NCI-H2171 (cell line): ENCODE measurements at regions not wholly inside any gene's neighbourhood (a gene's known extent, or its start where the extent isn't known, plus 50 kb on each side); places are given as distances from the start of the nearest gene placed in this dataset.

Experiments used
- DNase-seq: peaks from one replicate; lab custom pipeline; 2025; lab: John Stamatoyannopoulos, UW

DNA sequence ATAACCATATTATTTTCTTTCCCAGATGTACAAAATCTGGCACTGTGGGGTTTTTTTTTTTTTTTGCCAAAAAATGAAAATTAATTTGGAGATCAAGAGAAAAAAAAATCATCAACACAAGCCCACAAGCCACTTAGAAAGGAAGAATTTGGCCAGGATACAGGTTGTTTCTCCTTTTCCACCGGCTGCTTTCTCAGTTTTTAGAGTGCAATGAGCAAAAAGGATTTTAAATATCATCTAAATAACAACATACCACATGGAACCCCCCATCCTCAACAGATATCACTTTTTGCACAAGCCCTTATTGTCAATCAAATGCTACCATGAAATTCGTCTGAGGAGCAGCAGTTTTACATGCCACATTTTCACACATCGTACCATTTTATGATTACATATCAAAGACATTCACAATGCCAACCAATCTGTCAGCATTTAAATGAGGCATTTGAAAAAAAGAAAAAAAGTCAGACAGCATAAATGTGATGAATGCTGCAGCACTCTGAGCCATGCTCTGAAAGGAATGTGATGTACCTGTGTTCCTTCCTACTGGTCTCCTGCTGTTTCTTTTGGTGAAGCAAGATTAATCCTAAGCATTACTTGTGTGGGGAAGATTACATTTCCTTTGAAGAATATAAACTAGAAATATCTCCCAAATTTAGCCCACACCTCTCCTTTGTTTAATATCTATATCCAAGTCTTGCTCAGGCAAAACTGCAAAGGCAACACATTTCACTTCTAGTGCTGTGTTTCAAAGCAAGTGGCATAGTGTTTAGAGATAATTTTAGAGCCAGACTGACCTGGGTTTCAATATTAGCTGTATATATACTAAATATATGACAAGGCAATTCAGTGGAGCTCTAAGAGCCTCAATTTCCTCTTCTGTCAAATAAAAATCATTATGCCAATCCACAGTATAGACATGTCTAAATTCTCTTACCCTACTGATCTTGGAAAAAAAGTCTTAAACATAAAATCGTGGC, 391.3 kb downstream of the CMPK2 start:
- DNase-seq = no peak

DNA sequence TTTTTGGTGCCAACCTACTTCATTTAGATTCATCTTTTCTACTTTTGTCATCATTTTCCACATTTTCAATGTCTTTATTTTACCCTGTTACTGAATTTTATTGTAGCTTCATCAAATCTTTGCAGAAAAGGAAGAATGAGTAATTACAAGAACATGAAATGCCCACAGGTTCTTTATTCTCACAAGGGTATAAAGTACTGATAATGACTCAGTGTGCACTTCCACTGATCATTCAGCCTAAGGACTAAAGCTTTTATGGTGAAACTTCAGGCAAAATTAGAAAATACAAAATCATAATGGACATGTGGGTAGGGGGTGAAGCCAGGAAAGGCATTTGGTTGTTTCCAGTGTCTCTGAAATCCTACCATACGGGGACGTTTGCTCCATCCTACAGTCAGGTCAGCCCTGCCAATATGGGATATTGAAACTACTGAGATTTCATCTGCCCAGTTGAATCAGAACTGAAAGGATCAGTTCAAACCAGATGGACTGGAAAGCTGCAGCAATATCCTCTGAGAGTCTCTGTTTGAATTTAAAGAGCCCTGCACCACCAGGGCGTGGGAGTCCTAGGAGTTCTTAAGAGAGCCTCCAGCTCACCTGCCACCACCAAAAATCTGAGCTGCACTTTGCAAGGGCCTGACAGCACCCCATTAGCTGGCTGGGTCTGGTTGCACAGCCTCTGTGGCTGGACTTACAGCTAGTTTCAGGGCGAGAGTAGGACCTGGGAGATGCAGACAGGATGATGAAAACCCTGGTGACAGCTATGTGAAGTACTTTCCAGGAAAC, 390.4 kb downstream of the CMPK2 start:
- no peak for DNase-seq

DNA sequence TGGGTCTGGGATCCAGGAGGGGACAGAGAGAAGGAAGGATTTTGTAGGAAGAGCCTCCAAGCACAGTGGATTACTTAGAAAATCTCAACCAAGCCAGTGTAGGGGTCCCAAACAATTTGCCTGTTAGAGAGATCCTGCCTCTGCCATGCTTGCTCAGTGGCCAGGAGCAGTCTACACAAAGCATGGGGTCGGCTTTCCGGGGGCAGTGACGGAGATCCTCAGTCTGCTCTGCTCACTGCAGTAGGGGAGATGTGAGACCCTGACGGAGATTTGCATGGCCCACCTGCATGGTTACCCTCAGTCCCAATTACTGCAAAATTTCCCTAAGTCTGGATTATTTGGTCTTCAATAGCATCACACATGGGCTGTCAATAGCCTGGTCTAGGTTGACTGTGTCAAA, 385.2 kb downstream of the CMPK2 start:
- no peak for DNase-seq

DNA sequence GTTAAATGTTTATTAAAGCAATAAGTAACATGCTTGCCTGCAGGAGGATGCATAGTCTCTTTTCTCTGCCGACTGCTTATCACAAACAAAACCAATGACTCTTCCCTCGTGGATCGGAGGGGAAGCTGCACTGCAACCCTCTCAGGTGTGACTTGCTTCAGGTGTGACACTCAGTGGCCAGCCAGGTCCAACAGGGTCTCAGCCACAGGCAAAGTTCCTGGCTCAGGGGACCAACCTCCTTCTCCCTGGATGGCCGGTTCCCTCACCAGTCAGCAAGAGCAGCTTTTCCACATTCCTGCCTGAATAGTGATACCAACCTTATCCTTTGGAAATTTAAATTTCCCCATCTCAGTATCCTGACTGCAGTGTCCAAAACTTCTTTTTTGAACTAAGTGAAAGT, 383.5 kb downstream of the CMPK2 start:
- no peak for DNase-seq

DNA sequence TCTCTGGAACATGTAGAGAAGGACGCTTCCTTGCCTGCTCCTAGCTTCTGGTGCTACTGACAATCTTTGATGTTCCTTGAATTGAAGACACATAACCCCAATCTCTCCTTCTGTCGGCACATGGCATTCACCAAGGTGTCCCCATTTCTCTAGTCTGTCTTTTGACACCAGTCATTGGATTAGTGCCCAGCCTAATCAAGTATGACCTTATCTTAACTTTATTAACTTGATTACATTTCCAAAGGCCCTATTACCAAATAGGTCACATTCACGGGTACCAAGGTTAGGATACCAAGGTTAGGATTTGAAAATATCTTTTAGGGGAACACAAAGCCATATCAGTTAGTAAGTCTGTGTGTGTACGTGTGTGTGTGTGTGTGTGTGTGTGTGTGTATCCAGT, 377.9 kb downstream of the CMPK2 start:
- no peak for DNase-seq

DNA sequence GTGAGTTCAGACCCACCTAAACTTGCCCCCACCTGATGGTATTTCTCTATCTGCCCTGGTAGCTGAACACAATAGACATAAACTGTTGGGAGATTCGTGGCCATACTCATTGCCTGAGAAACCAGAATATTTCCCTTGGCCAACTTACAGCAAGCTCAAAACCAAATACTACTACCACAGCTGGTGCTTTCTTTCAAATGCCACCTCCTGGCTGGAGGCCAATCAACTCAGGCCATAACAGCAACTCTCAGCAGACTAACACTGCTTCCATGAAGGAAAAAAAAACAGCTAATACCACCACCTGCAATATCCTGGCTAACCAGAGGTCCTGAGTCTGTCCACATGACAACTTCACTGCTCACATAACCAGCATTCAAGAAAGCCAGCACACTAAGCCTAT, 373.1 kb downstream of the CMPK2 start:
- DNase-seq = no peak

DNA sequence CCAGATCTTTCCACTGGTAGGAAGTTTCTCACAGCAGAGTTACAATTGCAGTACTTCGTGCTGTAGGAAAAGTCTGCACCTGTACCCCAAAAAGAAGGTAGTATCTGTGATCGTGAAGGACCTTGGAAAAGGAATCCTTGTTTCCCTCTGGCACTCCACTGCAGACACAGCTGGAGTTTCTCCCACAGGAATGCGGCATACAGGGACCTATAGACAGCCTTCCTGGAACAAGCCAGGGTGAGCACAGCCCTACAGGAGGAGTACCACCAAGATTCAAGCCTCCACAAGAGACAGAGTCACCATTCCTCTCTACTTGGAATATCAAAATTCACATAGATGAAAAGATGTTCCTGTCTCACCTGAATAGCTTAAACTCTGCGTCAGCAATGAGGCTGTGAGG, 372.4 kb downstream of the CMPK2 start:
- no peak for DNase-seq

DNA sequence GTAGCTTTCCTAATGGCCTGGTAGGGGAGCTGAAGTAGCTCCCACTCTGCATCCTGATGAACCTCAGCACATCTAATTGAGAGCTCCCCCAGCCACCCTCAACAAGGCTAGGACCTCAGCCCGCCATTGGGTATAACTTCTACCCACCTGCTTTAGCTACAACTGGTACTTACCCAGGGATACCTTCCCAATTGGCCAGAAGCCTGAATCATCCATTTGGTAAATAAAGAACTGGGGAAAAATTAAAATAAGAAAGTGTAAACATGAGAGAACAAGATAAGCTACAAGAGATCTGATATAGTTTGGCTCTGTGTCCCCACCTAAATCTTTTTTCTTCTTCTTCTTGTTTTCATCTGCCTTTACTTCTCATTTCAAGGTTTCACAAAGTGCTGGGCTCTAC, 372.0 kb downstream of the CMPK2 start:
- DNase-seq = no peak

DNA sequence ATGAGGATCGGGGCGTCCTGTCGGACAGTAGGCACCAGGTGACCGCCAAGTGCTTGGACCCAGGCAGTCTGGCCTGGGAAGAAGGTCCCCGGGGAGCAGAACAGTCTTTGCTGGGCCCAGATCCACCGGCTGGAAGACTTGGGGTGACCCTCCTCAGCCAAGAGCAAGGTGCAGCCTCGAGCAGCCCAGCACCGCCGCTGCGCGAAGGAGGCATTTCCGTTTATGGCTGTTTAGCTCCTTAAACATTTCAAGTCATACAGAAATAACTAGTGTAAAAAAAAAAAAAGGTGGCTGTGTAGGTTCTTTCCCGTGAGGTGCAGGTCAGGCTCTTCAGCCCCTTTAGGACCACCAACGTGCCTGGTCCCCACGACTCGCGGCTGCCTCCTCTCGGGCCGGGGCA, 370.2 kb downstream of the CMPK2 start:
- no peak for DNase-seq

DNA sequence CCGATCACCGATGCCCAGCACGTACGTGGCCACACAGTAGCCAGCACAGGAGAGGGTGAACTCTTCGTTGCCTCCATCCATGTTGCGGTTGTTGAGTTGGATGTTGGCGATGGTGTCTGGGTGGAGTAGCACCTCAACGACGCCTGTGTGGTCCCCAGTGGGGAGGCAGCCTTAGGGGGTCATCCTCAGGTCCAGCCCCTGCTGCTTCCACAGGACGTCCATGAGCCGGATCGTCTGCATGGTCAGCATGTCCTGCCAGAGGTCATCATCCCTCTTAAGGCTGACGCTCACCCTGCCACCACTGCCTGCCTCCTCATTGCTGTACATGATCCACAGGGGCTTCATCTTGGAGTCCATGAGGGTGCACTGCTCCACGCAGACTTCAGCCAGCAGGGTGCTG, 369.3 kb downstream of the CMPK2 start:
- no peak for DNase-seq

DNA sequence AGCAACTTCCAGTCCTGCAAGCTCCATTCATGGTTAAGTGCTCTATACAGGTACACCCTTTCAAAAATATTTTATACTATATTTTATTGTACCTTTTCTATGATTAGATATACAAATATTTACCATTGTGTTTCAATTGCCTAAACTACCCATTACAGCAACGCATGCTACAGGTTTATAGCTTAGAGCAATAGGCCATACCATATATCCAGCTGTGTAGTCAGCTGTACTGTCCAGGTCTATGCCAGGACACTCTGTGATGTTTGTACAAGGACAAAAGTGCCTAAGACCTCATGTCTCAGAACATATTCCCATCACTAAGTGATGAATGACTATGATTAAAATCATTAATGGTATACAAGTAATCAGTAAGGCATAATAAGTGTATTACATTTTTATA, 368.7 kb downstream of the CMPK2 start:
- DNase-seq = no peak

DNA sequence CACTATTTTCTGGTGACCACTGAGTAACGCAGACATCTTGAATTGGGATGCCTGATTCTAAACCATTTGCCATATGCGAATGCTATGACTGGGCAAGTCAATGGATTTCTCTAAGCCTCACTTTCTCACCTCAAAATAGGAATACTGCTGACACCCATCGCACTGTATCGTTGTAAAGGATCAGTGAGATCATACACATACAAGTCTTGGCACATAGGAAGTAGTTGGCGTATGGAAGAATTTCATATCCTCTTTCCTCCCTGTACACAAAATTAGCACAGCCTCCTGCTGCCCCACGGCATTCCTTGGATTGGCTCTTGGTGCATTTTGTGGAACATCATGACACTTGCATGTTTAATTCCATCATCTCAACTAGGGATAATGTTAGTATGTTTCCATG, 366.9 kb downstream of the CMPK2 start:
- no peak for DNase-seq

DNA sequence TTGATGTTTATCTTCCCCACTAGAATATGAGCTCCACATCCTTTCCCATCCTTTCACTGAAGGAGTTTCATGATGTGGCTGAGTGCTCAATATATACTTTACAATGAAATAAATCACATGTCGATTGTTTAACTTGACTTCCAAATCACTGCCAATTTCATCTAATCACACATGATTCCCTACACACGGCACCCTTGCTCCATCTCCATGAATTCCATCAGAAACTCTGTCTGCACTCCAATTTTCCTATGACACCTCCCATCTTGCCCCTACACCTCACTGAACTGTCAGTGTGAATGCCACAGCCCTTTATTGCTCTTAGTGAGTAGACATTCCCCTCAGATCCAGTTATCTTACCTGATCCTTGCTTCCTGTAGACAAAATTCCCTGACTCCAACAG, 366.0 kb downstream of the CMPK2 start:
- DNase-seq = no peak

DNA sequence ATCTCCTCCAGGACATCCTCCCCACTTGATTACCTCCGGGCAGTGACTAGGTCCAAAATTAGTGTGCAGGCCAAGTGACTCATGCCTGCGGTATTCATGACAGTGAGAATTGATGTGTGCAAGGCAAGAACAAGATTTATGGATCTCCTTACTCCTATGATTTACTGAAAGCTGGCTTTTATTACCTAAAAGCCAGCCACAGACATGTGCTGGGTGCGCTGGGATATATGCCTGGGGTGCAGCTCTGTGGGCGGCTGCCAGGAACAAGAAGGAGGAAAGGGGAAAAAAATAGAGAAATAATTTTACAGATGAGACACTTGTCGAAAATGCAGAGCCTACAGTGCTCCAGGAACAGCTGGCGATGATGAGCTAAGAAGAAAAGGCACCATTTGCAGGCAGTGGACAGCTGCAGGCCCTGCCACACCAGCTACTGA, 359.3 kb downstream of the CMPK2 start:
- DNase-seq = no peak

DNA sequence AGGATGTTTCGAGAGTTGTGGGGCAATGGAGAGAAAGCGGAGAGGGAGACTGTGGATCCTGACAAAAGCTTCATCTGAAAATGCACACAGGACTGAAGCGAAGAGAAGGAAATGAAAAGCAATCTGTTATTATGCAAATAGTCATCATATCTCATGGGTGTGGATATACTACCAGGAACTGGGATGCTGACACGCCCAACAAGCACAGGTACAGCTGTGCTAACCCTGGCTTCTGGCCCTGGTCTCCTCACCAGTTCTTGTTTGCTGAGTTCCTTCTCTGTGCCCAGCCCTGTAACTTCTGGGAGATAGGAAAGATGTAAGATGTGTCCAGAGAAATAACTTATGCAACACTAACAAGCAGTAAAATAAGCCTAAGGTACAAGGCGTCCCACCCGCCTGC, 358.8 kb downstream of the CMPK2 start:
- DNase-seq = no peak

DNA sequence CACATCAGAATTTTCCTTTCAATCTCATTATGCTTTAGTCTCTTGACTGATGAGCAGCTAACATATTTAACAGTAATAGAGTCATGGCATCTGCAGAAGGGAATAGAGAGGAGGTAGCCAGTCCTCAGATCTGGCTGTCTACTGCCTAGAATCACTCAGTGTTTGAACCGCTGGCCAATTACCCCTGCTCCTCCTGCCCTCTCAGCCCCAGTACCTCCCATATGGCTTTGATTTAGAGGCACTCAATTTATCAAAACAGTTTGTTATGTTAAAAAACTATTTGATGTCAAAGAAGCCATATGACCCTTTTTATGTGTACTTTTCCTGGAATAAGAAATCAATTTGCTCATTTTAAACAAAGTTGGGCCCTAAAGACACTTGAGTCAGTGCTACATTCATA, 355.2 kb downstream of the CMPK2 start:
- no peak for DNase-seq

DNA sequence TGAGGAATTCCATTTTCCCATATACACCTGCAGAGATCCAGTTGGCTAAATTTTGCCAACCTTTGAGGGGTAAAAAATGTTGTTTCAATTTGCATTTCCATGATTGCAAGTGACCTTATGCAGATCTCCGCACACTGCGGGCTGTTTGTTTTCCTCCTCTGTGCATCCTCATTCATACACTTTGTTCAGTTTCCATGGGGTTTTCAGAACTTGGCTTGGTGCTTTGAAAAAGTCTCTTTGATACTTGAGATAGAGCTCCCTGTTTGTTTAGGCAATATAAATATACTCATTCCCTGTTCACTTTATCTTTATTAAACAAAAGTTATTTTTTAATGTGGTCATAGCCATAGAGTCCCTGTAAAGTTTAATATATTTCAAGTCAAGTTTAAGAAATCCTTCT, 353.1 kb downstream of the CMPK2 start:
- no peak for DNase-seq

DNA sequence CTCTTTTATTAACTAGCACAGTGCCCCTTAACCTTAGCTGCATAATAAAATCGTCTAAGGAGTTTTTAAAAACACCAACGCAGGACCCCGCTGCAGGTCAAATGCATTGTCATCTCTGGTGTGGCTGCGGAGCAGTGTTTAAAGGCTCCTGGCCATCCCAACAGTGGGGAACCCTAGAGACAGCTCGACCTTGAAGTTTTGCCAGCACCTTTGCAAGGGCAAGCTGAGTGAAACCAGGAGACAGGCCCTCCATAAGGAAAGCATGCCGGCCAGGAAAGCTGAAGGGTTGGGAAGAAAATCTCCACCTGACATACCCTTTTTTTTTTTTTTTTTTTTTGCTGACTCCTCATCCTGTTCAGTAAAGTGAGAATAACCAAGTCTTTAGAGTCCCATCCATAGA, 349.0 kb downstream of the CMPK2 start:
- DNase-seq = no peak

DNA sequence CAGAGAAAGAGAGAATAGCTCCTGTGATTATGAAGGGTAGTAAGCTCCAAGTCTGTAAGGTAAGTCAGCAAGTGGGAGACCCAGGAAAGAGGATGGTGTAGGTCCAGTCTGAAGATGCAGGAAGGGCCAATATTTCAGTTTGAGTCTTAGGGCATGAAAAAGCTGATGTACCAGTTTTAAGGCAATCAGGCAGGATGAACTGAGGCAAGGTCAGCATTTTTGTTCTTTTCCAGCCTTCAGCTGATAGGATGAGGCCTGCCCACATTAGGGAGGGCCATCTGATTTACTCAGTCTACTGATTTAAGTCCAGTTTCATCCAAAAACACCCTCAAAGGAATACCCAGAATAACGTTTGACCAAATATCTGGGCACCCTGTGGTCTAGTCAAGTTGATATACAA, 347.3 kb downstream of the CMPK2 start:
- no peak for DNase-seq

DNA sequence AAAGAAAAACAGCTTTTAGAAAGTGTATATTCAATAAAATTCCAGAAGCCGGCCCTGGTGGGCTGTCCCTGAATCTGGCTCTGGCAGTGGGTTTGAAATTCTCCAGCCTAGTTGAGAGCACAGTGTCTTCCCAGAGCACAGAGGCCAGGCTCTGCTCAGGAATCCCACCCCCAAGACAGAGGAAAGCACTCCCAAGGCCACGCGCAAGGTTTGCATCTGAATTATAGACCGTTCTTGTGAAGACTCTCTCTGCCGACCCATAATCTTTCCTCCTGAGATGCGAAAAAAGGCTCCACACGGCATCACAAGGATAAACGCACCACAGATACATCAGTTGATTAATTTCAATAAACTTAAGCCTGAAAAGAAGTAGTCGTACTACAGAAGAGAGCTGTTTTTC, 342.2 kb downstream of the CMPK2 start:
- DNase-seq = no peak

DNA sequence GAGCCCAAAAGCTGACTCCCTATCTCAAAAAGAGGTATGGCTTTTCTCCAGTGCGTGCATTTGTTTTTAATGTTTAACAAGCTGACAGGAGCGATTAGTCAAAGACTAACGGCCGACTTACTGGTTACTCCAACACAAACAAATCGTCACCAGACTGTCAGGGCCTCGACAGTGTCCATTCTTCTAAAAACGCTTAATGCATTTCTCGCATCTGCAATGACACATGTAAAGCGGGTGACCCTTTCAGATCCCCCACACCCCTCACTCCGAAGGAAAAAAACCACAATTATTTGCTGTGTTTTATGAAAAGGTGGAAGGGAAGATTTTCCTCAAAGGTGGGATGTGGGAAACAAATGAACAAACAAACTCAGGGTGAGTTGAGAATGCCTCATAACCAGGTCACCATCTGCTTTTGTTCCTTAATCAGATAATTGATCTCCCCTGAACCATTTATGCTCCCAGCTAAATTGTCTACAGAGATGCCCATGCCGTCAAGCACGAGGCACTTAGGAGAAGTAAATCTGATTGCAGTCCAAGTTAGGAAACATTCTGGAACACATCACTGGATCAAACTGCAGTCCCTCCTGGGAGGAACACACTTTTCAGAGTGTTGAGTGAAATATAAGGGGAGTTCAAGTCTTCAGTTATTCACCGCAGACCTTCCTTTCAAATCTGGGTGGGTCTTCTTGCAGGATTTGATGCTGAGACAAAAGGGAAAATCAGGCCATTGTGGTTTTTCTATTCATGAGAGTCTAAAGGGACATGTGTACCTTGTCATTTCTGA, 340.8 kb downstream of the CMPK2 start:
- peak; percentile 20 for DNase-seq

DNA sequence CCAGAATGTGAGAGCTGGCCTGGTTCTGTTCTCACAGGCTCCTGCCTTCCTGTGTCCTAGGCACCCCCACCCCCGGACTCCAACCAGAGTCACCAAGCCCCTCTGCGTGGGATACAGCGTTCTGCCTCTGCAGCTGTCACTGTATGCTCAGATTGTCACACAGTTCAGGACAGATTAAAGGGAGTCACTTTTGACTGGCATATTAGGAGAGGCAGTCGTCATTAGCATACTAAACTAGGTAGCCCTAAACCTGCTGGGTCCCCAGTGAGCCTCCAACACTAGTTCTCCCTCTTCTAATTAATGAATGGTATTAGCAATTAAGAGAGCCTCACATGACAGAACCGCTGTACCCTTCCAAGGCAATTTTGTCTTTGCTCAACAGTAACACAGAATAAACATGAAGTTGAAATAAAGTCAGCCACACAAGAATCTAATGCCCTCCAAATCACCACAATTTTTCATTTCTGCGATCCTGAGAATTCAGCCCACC, 340.2 kb downstream of the CMPK2 start:
- no peak for DNase-seq
